ENCODE measurements at regions not wholly inside any gene's neighbourhood (a gene's known extent, or its start where the extent isn't known, plus 50 kb on each side); places are given as distances from the start of the nearest gene placed in this dataset.

GRCh38 chr10:131725581-131726069 is 175.2 kb upstream of the PPP2R2D start:
- no peak for TF ChIP-seq CHD2 (IDR thresholded peaks at IDR 0.05; ENCODE audit: low read length, partially characterized antibody)
- TF ChIP-seq PHF8 (IDR thresholded peaks at IDR 0.05; ENCODE audit: borderline replicate concordance, low read depth) = no peak
- TF ChIP-seq POLR2AphosphoS2 (conservative IDR thresholded peaks at IDR 0.05; ENCODE audit: low read length) = no peak
- TF ChIP-seq CTCF (IDR thresholded peaks at IDR 0.05) = no peak
- TF ChIP-seq JUN (IDR thresholded peaks at IDR 0.05) = no peak
- no peak for TF ChIP-seq POLR2A (IDR thresholded peaks at IDR 0.05; ENCODE audit: low read length)
- no peak for TF ChIP-seq RFX5 (IDR thresholded peaks at IDR 0.05)
- TF ChIP-seq JUNB (IDR thresholded peaks at IDR 0.05) = no peak
- no peak for TF ChIP-seq REST (IDR thresholded peaks at IDR 0.05)
- TF ChIP-seq MAZ (IDR thresholded peaks at IDR 0.05; ENCODE audit: borderline replicate concordance, low read depth, low read length) = no peak
